ENCODE measurements at regions not wholly inside any gene's neighbourhood (a gene's known extent, or its start where the extent isn't known, plus 50 kb on each side); places are given as distances from the start of the nearest gene placed in this dataset.

GRCh38 chr5:9920697-9921096, 290.5 kb upstream of the TAS2R1 start:
- Histone ChIP-seq H4K20me1 (ENCODE audit: insufficient read depth) (no peaks in the 10 kb centered on the region), H3K4me2 (ENCODE audit: low read length) (no peak overlapping the region), H3K4me3 (ENCODE audit: low read length) (no peak overlapping the region), H3F3A (ENCODE audit: insufficient read depth, low read length, poor library complexity, severe bottlenecking) (no peaks in the 10 kb centered on the region), H2AFZ (ENCODE audit: low read depth, low read length) (no peak overlapping the region), H3K9ac (ENCODE audit: low read length) (no peak overlapping the region), H3K27me3 (ENCODE audit: insufficient read depth, low read depth, low read length) (no peaks in the 10 kb centered on the region), H3K36me3 (ENCODE audit: insufficient read depth, low read length) (no peaks in the 10 kb centered on the region), H3K79me2 (replicated peaks; ENCODE audit: insufficient read depth, low read length) (no peaks in the 10 kb centered on the region), H3K9me2 (ENCODE audit: insufficient read depth, low read length) (no peaks in the 10 kb centered on the region), H3K9me3 (ENCODE audit: low read length) (no peaks in the 10 kb centered on the region), H3K27ac (ENCODE audit: low read length) (no peak overlapping the region)
- no peak for TF ChIP-seq EZH2 (IDR thresholded peaks at IDR 0.05; ENCODE audit: borderline replicate concordance, insufficient read depth, low read length, poor library complexity, severe bottlenecking)
- no peak for TF ChIP-seq SMC3 (conservative IDR thresholded peaks at IDR 0.05; ENCODE audit: poor library complexity)
- no peak for TF ChIP-seq CTCF (IDR thresholded peaks at IDR 0.05; ENCODE audit: poor library complexity, severe bottlenecking)
- no peak for TF ChIP-seq REST (IDR thresholded peaks at IDR 0.05; ENCODE audit: borderline replicate concordance)
- TF ChIP-seq MXI1 (conservative IDR thresholded peaks at IDR 0.05; ENCODE audit: poor library complexity, severe bottlenecking), result no peak
- TF ChIP-seq RAD21 (conservative IDR thresholded peaks at IDR 0.05), result no peak
- TF ChIP-seq EP300 (conservative IDR thresholded peaks at IDR 0.05; ENCODE audit: poor library complexity, severe bottlenecking), result no peak
- no peak for TF ChIP-seq POLR2AphosphoS5 (IDR thresholded peaks at IDR 0.05)
- TF ChIP-seq TAF1 (IDR thresholded peaks at IDR 0.05; ENCODE audit: low read depth), result no peak

- Histone ChIP-seq H3K9ac (ENCODE audit: low read length) (no peak overlapping the region), H3K4me3 (ENCODE audit: low read length) (no peak overlapping the region), H3F3A (ENCODE audit: insufficient read depth, low read length, poor library complexity, severe bottlenecking) (no peaks in the 10 kb centered on the region), H3K9me2 (ENCODE audit: insufficient read depth, low read length) (no peaks in the 10 kb centered on the region), H3K4me2 (ENCODE audit: low read length) (no peak overlapping the region), H2AFZ (ENCODE audit: low read depth, low read length) (no peak overlapping the region), H3K79me2 (replicated peaks; ENCODE audit: insufficient read depth, low read length) (no peaks in the 10 kb centered on the region), H4K20me1 (ENCODE audit: insufficient read depth) (no peaks in the 10 kb centered on the region), H3K9me3 (ENCODE audit: low read length) (no peaks in the 10 kb centered on the region), H3K36me3 (ENCODE audit: insufficient read depth, low read length) (no peaks in the 10 kb centered on the region), H3K27ac (ENCODE audit: low read length) (no peak overlapping the region), H3K27me3 (ENCODE audit: insufficient read depth, low read depth, low read length) (no peaks in the 10 kb centered on the region)
- no peak for TF ChIP-seq EP300 (conservative IDR thresholded peaks at IDR 0.05; ENCODE audit: poor library complexity, severe bottlenecking)
- no peak for TF ChIP-seq REST (IDR thresholded peaks at IDR 0.05; ENCODE audit: borderline replicate concordance)
- TF ChIP-seq POLR2AphosphoS5 (IDR thresholded peaks at IDR 0.05), result no peak
- no peak for TF ChIP-seq TAF1 (IDR thresholded peaks at IDR 0.05; ENCODE audit: low read depth)
- TF ChIP-seq RAD21 (conservative IDR thresholded peaks at IDR 0.05), result no peak
- TF ChIP-seq EZH2 (IDR thresholded peaks at IDR 0.05; ENCODE audit: borderline replicate concordance, insufficient read depth, low read length, poor library complexity, severe bottlenecking), result no peak
- no peak for TF ChIP-seq SMC3 (conservative IDR thresholded peaks at IDR 0.05; ENCODE audit: poor library complexity)
- TF ChIP-seq MXI1 (conservative IDR thresholded peaks at IDR 0.05; ENCODE audit: poor library complexity, severe bottlenecking), result no peak
- no peak for TF ChIP-seq CTCF (IDR thresholded peaks at IDR 0.05; ENCODE audit: poor library complexity, severe bottlenecking)
Observed at GRCh38 chr5:9919306-9920030, 289.3 kb upstream of the TAS2R1 start.

Data from neural cell (in vitro differentiated cells).